DND-41 (cell line): ENCODE measurements at regions not wholly inside any gene's neighbourhood (a gene's known extent, or its start where the extent isn't known, plus 50 kb on each side); places are given as distances from the start of the nearest gene placed in this dataset.
"Not testable (repeated sequence)": the region's sequence is repeated elsewhere in the genome, so short reads cannot be mapped to it uniquely, and the experiment has no call there.

Experiments used
- ATAC-seq: fragments of 200-7000 bp; cut with Tn5 transposase; 3 replicates; pipeline ENCODE4 v1.9.1; 2021; ENCODE audit warnings: low read depth; ENCODE audit not compliant: insufficient read depth
- DNase-seq: peaks from one replicate; pipeline ENCODE4 v3.0.0-alpha.2; 2020
- H2AFZ ChIP-seq: 2 replicates; pipeline ENCODE4 v1.6.0; 2012; ENCODE audit warnings: low read depth, low read length
- H3K27ac ChIP-seq: 2 replicates; pipeline ENCODE4 v1.5.1; 2012; ENCODE audit warnings: low read length, inconsistent platforms
- H3K27me3 ChIP-seq: fragments of 200-600 bp; sonication (generic); 2 replicates; pipeline ENCODE4 v1.6.0; 2012; ENCODE audit warnings: low read length, mild to moderate bottlenecking, inconsistent platforms; ENCODE audit not compliant: insufficient read depth, poor library complexity
- H3K36me3 ChIP-seq: 2 replicates; pipeline ENCODE4 v1.5.1; 2012; ENCODE audit warnings: low read length, inconsistent platforms; ENCODE audit not compliant: insufficient read depth
- H3K4me1 ChIP-seq: 2 replicates; pipeline ENCODE4 v1.5.1; 2012; ENCODE audit warnings: mild to moderate bottlenecking, low read length; ENCODE audit not compliant: insufficient read depth
- H3K4me2 ChIP-seq: 2 replicates; pipeline ENCODE4 v1.6.0; 2012; ENCODE audit warnings: mild to moderate bottlenecking, moderate library complexity, low read length, inconsistent platforms; ENCODE audit not compliant: insufficient read depth
- H3K4me3 ChIP-seq, 2 experiments: fragments of 200-600 bp in 1 of 2; shearing (Covaris generic) in 1 of 2; 2 replicates each; pipeline ENCODE4 v1.5.1; 2012 to 2016; ENCODE audit warnings: inconsistent platforms in 2 of 2, low read length in 2 of 2, mild to moderate bottlenecking in 2 of 2, low read depth in 1 of 2, moderate library complexity in 1 of 2
- H3K79me2 ChIP-seq: 2 replicates; pipeline ENCODE4 v1.6.0; 2012; ENCODE audit warnings: low read length, inconsistent platforms; ENCODE audit not compliant: insufficient read depth
- H3K9ac ChIP-seq: 2 replicates; pipeline ENCODE4 v1.6.0; 2012; ENCODE audit warnings: low read depth, mild to moderate bottlenecking, inconsistent platforms, low read length, moderate library complexity
- H3K9me3 ChIP-seq: 2 replicates; pipeline ENCODE4 v1.5.1; 2012; ENCODE audit warnings: low read length, moderate library complexity, mild to moderate bottlenecking, inconsistent platforms; ENCODE audit not compliant: insufficient read depth, severe bottlenecking
- H4K20me1 ChIP-seq: 2 replicates; pipeline ENCODE4 v1.6.0; 2012; ENCODE audit warnings: low read length; ENCODE audit not compliant: insufficient read depth
- CTCF ChIP-seq: IDR thresholded peaks from 2 replicates; pipeline ENCODE4 v1.5.1; 2012; ENCODE audit warnings: borderline replicate concordance, low read length, moderate library complexity, mild to moderate bottlenecking; ENCODE audit not compliant: poor library complexity, severe bottlenecking; ENCODE audit errors: extremely low read depth
- EZH2 ChIP-seq: IDR thresholded peaks from 3 replicates; pipeline ENCODE4 v1.6.1; 2012; ENCODE audit warnings: borderline replicate concordance, low read depth, mild to moderate bottlenecking, moderate library complexity, low read length, inconsistent platforms; ENCODE audit not compliant: severe bottlenecking

GRCh38 chr1:157198619-157199420 lies 60.6 kb upstream of the ETV3 start:
- no peak overlapping the region for H2AFZ ChIP-seq
- H3K27ac ChIP-seq: no peak overlapping the region
- no peaks in the 10 kb centered on the region; the same call in 1 of the 2 replicates for H4K20me1 ChIP-seq
- no peak overlapping the region for H3K4me2 ChIP-seq
- no peaks in the 10 kb centered on the region for H3K79me2 ChIP-seq
- H3K9ac ChIP-seq: no peak overlapping the region
- DNase-seq (no peak), ATAC-seq (no peak)
- H3K9me3 ChIP-seq: no peaks in the 10 kb centered on the region
- TF ChIP-seq CTCF (no peak), EZH2 (no peak)
- no peak overlapping the region for H3K4me3 ChIP-seq
- no peaks in the 10 kb centered on the region for H3K4me1 ChIP-seq
- H3K27me3 ChIP-seq: peaks cover 8% of the 10 kb centered on the region
- H3K36me3 ChIP-seq: no peaks in the 10 kb centered on the region

- Histone ChIP-seq H3K79me2 (no peaks in the 10 kb centered on the region), H3K9ac (no peak overlapping the region), H3K4me3 (no peak overlapping the region), H4K20me1 (no peaks in the 10 kb centered on the region; the same call in 1 of the 2 replicates), H2AFZ (no peak overlapping the region), H3K27me3 (peaks cover 8% of the 10 kb centered on the region), H3K4me2 (no peak overlapping the region), H3K9me3 (no peaks in the 10 kb centered on the region), H3K36me3 (no peaks in the 10 kb centered on the region), H3K4me1 (no peaks in the 10 kb centered on the region), H3K27ac (no peak overlapping the region)
- TF ChIP-seq CTCF: no peak
- TF ChIP-seq EZH2: no peak
- DNase-seq (no peak), ATAC-seq (no peak)
Observed at GRCh38 chr1:157197906-157198435, 59.8 kb upstream of the ETV3 start.

DNA sequence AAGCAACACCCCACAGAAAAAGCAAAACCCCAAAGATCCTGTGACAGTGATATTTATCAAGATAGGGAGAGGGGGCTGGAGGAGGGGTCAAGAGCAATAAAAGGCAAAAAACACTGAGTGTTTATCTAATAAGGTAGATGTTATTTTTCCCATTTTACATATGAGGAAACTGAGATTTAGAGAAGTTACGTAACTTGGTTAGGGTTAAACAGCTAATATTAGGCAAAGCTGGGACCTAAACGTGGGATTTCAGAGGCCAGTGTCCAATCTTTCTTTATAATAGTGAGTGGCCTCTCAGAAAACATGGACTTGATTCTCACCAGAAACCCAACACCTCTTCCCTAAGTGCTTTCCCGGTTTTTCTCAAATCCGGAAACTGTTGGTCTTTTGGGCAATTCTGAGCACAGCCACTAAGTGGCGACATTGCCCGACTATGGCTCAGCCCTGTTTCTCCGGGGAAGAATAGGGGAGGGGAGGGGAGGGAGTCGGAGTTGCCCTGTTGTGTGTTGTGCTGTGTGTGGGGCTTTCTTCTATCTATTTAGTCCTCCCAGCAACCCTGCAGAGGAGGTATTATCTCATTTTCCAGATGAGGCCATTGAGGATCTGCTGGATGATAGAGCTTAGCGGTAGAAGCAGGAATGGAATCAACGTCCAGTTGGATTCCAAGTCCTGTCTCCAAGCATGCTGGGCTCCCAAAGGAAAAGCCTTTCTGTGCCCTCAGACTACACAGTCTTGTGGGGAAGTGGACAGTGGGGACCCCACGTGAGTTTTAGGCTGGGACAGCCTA lies 58.7 kb upstream of the ETV3 start:
- not testable (repeated sequence) for H3K4me1 ChIP-seq
- TF ChIP-seq CTCF: peak; percentile 40

More for the DNA sequence above, 58.7 kb upstream of the ETV3 start:
- H3K4me2 ChIP-seq, H3K27ac ChIP-seq, H3K4me3 ChIP-seq, DNase-seq, H3K9me3 ChIP-seq, H3K36me3 ChIP-seq, H3K27me3 ChIP-seq, H3K9ac ChIP-seq, H3K79me2 ChIP-seq, H2AFZ ChIP-seq, H4K20me1 ChIP-seq: not testable (repeated sequence)
- peak; percentile 73 for ATAC-seq
